HK-2 (cell line): ENCODE measurements at regions not wholly inside any gene's neighbourhood (a gene's known extent, or its start where the extent isn't known, plus 50 kb on each side); places are given as distances from the start of the nearest gene placed in this dataset.
"Not testable (repeated sequence)": the region's sequence is repeated elsewhere in the genome, so short reads cannot be mapped to it uniquely, and the experiment has no call there.

Experiments used
- DNase-seq: peaks from one replicate; pipeline ENCODE4 v3.0.0-alpha.2; 2018; ENCODE audit not compliant: unreplicated experiment

- DNase-seq, result not testable (repeated sequence)
Observed at GRCh38 chr9:40906879-40907278, 221.6 kb downstream of the FOXD4L6 start.

GRCh38 chr9:40892315-40892714, 236.2 kb downstream of the FOXD4L6 start:
- not testable (repeated sequence) for DNase-seq

- DNase-seq, result not testable (repeated sequence)
Observed at GRCh38 chr9:40885858-40886257, 242.6 kb downstream of the FOXD4L6 start.

GRCh38 chr9:40884902-40885490, 243.5 kb downstream of the FOXD4L6 start:
- DNase-seq, result not testable (repeated sequence)

GRCh38 chr9:40884072-40884901, 244.2 kb downstream of the FOXD4L6 start:
- no peak for DNase-seq

- not testable (repeated sequence) for DNase-seq
Observed at GRCh38 chr9:40883423-40884071, 244.9 kb downstream of the FOXD4L6 start.

GRCh38 chr9:40873753-40874295, 254.7 kb downstream of the FOXD4L6 start:
- not testable (repeated sequence) for DNase-seq

- DNase-seq, result not testable (repeated sequence)
Observed at GRCh38 chr9:40868437-40868836, 260.0 kb downstream of the FOXD4L6 start.
